ENCODE measurements at regions not wholly inside any gene's neighbourhood (a gene's known extent, or its start where the extent isn't known, plus 50 kb on each side); places are given as distances from the start of the nearest gene placed in this dataset.

- POLR2A ChIA-PET = no interaction called here
- Mint-ChIP-seq H3K4me3 (no peak overlapping the region), H3K27ac (no peak overlapping the region), H3K9me3 (peaks cover 39% of the 10 kb centered on the region), H3K36me3 (no peaks in the 10 kb centered on the region), H3K4me1 (ENCODE audit: low read depth) (no peaks in the 10 kb centered on the region), H3K27me3 (no peaks in the 10 kb centered on the region)
- intact Hi-C loops (cut with micrococcal nuclease) = no loop called here
- no peak for DNase-seq
- CTCF ChIA-PET = no interaction called here
Measured at GRCh38 chr2:2550856-2551255, 219.8 kb upstream of the MYT1L start.

GRCh38 chr2:2547911-2548310 is 216.8 kb upstream of the MYT1L start:
- ChIA-PET POLR2A (no interaction called here), CTCF (no interaction called here)
- no peak for DNase-seq

GRCh38 chr2:2547451-2547850 is 216.4 kb upstream of the MYT1L start:
- no peaks in the 10 kb centered on the region for H3K4me1 Mint-ChIP-seq (ENCODE audit: low read depth)
- H3K27me3 Mint-ChIP-seq = no peaks in the 10 kb centered on the region
- H3K27ac Mint-ChIP-seq = no peak overlapping the region
- H3K4me3 Mint-ChIP-seq = no peak overlapping the region
- CTCF ChIA-PET = no interaction called here
- no peak for DNase-seq
- peaks cover 15% of the 10 kb centered on the region for H3K9me3 Mint-ChIP-seq
- H3K36me3 Mint-ChIP-seq = no peaks in the 10 kb centered on the region
- POLR2A ChIA-PET = no interaction called here
- intact Hi-C loops (cut with micrococcal nuclease) = no loop called here

More at GRCh38 chr2:2547911-2548310, 216.8 kb upstream of the MYT1L start:
- Mint-ChIP-seq H3K27ac (no peak overlapping the region), H3K36me3 (no peaks in the 10 kb centered on the region), H3K4me3 (no peak overlapping the region), H3K4me1 (ENCODE audit: low read depth) (no peaks in the 10 kb centered on the region), H3K9me3 (peaks cover 18% of the 10 kb centered on the region), H3K27me3 (no peaks in the 10 kb centered on the region)
- intact Hi-C loops (cut with micrococcal nuclease) = no loop called here

GRCh38 chr2:2546046-2546445 is 215.0 kb upstream of the MYT1L start:
- POLR2A ChIA-PET = no interaction called here
- H3K36me3 Mint-ChIP-seq = no peaks in the 10 kb centered on the region
- H3K27ac Mint-ChIP-seq = no peak overlapping the region
- peaks cover under 1% of the 10 kb centered on the region for H3K9me3 Mint-ChIP-seq
- H3K4me1 Mint-ChIP-seq (ENCODE audit: low read depth) = no peaks in the 10 kb centered on the region
- DNase-seq = no peak
- CTCF ChIA-PET = no interaction called here
- H3K4me3 Mint-ChIP-seq = no peak overlapping the region
- intact Hi-C loops (cut with micrococcal nuclease) = no loop called here
- H3K27me3 Mint-ChIP-seq = no peaks in the 10 kb centered on the region

GRCh38 chr2:2542966-2543611 is 212.0 kb upstream of the MYT1L start:
- intact Hi-C loops (cut with micrococcal nuclease) = no loop called here
- peaks cover 7% of the 10 kb centered on the region for H3K27me3 Mint-ChIP-seq

GRCh38 chr2:2542316-2542715 is 211.2 kb upstream of the MYT1L start:
- ChIA-PET CTCF (no interaction called here), POLR2A (no interaction called here)
- Mint-ChIP-seq H3K27ac (no peak overlapping the region), H3K9me3 (no peaks in the 10 kb centered on the region), H3K4me3 (no peak overlapping the region), H3K27me3 (peaks cover 7% of the 10 kb centered on the region), H3K36me3 (no peaks in the 10 kb centered on the region), H3K4me1 (ENCODE audit: low read depth) (no peaks in the 10 kb centered on the region)
- no peak for DNase-seq
- intact Hi-C loops (cut with micrococcal nuclease) = no loop called here

More at GRCh38 chr2:2542966-2543611, 212.0 kb upstream of the MYT1L start:
- no peak overlapping the region for H3K4me3 Mint-ChIP-seq
- no peaks in the 10 kb centered on the region for H3K36me3 Mint-ChIP-seq
- ChIA-PET CTCF (no interaction called here), POLR2A (interaction anchor here (0.6 kb wide), 1 partner anchor 350 kb away, joined by 3 read pairs; no protein-coding TSS in a partner anchor)
- no peaks in the 10 kb centered on the region for H3K9me3 Mint-ChIP-seq
- H3K27ac Mint-ChIP-seq = no peak overlapping the region
- DNase-seq = no peak
- H3K4me1 Mint-ChIP-seq (ENCODE audit: low read depth) = no peaks in the 10 kb centered on the region

- ChIA-PET POLR2A (no interaction called here), CTCF (no interaction called here)
- DNase-seq = no peak
- Mint-ChIP-seq H3K4me1 (ENCODE audit: low read depth) (no peaks in the 10 kb centered on the region), H3K27ac (no peak overlapping the region), H3K9me3 (no peaks in the 10 kb centered on the region), H3K27me3 (peaks cover 13% of the 10 kb centered on the region), H3K4me3 (no peak overlapping the region), H3K36me3 (no peaks in the 10 kb centered on the region)
- intact Hi-C loops (cut with micrococcal nuclease) = no loop called here
Measured at GRCh38 chr2:2540406-2540805, 209.3 kb upstream of the MYT1L start.

GRCh38 chr2:2536416-2537056 is 205.5 kb upstream of the MYT1L start:
- H3K36me3 Mint-ChIP-seq = no peaks in the 10 kb centered on the region
- peaks cover 13% of the 10 kb centered on the region for H3K27me3 Mint-ChIP-seq
- CTCF ChIA-PET = no interaction called here
- no peaks in the 10 kb centered on the region for H3K9me3 Mint-ChIP-seq
- H3K27ac Mint-ChIP-seq = no peak overlapping the region
- H3K4me3 Mint-ChIP-seq = no peak overlapping the region
- no peak for DNase-seq
- intact Hi-C loops (cut with micrococcal nuclease) = no loop called here
- POLR2A ChIA-PET = no interaction called here
- H3K4me1 Mint-ChIP-seq (ENCODE audit: low read depth) = no peaks in the 10 kb centered on the region

- H3K27ac Mint-ChIP-seq = no peak overlapping the region
- no peak for DNase-seq
- ChIA-PET CTCF (no interaction called here), POLR2A (no interaction called here)
- H3K36me3 Mint-ChIP-seq = no peaks in the 10 kb centered on the region
- intact Hi-C loops (cut with micrococcal nuclease) = no loop called here
- no peak overlapping the region for H3K4me3 Mint-ChIP-seq
- no peaks in the 10 kb centered on the region for H3K27me3 Mint-ChIP-seq
- no peaks in the 10 kb centered on the region for H3K4me1 Mint-ChIP-seq (ENCODE audit: low read depth)
- no peaks in the 10 kb centered on the region for H3K9me3 Mint-ChIP-seq
Measured at GRCh38 chr2:2530334-2530733, 199.3 kb upstream of the MYT1L start.

- no peaks in the 10 kb centered on the region for H3K36me3 Mint-ChIP-seq
- POLR2A ChIA-PET = no interaction called here
- intact Hi-C loops (cut with micrococcal nuclease) = no loop called here
- H3K27me3 Mint-ChIP-seq = no peaks in the 10 kb centered on the region
- H3K4me3 Mint-ChIP-seq = no peak overlapping the region
- no peaks in the 10 kb centered on the region for H3K4me1 Mint-ChIP-seq (ENCODE audit: low read depth)
- CTCF ChIA-PET = no interaction called here
- no peak overlapping the region for H3K27ac Mint-ChIP-seq
- no peaks in the 10 kb centered on the region for H3K9me3 Mint-ChIP-seq
- DNase-seq = no peak
Measured at GRCh38 chr2:2528846-2529245, 197.8 kb upstream of the MYT1L start.

GRCh38 chr2:2527148-2527547 is 196.1 kb upstream of the MYT1L start:
- Mint-ChIP-seq H3K27me3 (peaks cover 3% of the 10 kb centered on the region), H3K9me3 (no peaks in the 10 kb centered on the region), H3K4me3 (no peak overlapping the region), H3K4me1 (ENCODE audit: low read depth) (no peaks in the 10 kb centered on the region), H3K36me3 (no peaks in the 10 kb centered on the region), H3K27ac (no peak overlapping the region)
- intact Hi-C loops (cut with micrococcal nuclease) = no loop called here
- ChIA-PET CTCF (no interaction called here), POLR2A (no interaction called here)
- no peak for DNase-seq

- Mint-ChIP-seq H3K27me3 (peaks cover 3% of the 10 kb centered on the region), H3K36me3 (no peaks in the 10 kb centered on the region), H3K4me1 (ENCODE audit: low read depth) (no peaks in the 10 kb centered on the region), H3K27ac (no peak overlapping the region), H3K4me3 (no peak overlapping the region), H3K9me3 (no peaks in the 10 kb centered on the region)
- no peak for DNase-seq
- ChIA-PET CTCF (no interaction called here), POLR2A (no interaction called here)
- intact Hi-C loops (cut with micrococcal nuclease) = no loop called here
Measured at GRCh38 chr2:2524348-2524941, 193.4 kb upstream of the MYT1L start.

All from activated CD4-positive, alpha-beta memory T cell treated with anti-CD3 and anti-CD28 coated beads for 36 hours (primary cell).